SK-N-SH (cell line): ENCODE measurements at regions not wholly inside any gene's neighbourhood (a gene's known extent, or its start where the extent isn't known, plus 50 kb on each side); places are given as distances from the start of the nearest gene placed in this dataset.

Source experiments
- CTCF ChIA-PET: fragments of 300-600, 350-600 bp; formaldehyde crosslinking; extraction: SDS; loops from one replicate; lab custom pipeline; 2021; lab: Yijun Ruan, JAX
- POLR2A ChIA-PET: fragments of 350-600 bp; sonication (Branson Sonifier 250); formaldehyde crosslinking; extraction: SDS; loops from one replicate; lab custom pipeline; 2020; ENCODE audit warnings: antibody characterized with exemption, inconsistent platforms; lab: Yijun Ruan, JAX
- DNase-seq: peaks from one replicate; pipeline ENCODE4 v3.0.0; 2012
- H2AFZ ChIP-seq: fragments of 200-600 bp; sonication (generic); 2 replicates; pipeline ENCODE4 v1.8.1; 2016; ENCODE audit warnings: antibody characterized with exemption, mild to moderate bottlenecking, low read depth
- H3F3A ChIP-seq: fragments of 200-600 bp; sonication (generic); replicated peaks from 2 replicates; pipeline ENCODE3; 2016; ENCODE audit warnings: antibody characterized with exemption, mild to moderate bottlenecking; ENCODE audit not compliant: insufficient read depth
- H3K27ac ChIP-seq, 2 experiments: fragments of 200-500 bp in 1 of 2; fragments of 200-600 bp in 1 of 2; sonication (Bioruptor generic) in 1 of 2; sonication (generic), shearing (Covaris generic) in 1 of 2; 2 replicates each; pipeline versions ENCODE4 v1.5.1 to v1.6.1; 2014 to 2016; ENCODE audit warnings: low read depth in 2 of 2, inconsistent platforms in 1 of 2, low read length in 1 of 2, mild to moderate bottlenecking in 1 of 2, mixed read lengths in 1 of 2
- H3K27me3 ChIP-seq: fragments of 200-600 bp; sonication (generic), shearing (Covaris generic); 2 replicates; pipeline ENCODE4 v1.6.1; 2016; ENCODE audit warnings: mixed run types; ENCODE audit not compliant: insufficient read depth
- H3K36me3 ChIP-seq, 2 experiments: fragments of 200-500 bp in 1 of 2; fragments of 200-600 bp in 1 of 2; sonication (Bioruptor generic) in 1 of 2; sonication (generic) in 1 of 2; replicated peaks in 1 of 2; 2 replicates each; pipeline versions ENCODE3 to v1.5.1; 2014 to 2016; ENCODE audit warnings: low read length in 1 of 2, mild to moderate bottlenecking in 1 of 2; ENCODE audit not compliant: insufficient read depth in 2 of 2, control insufficient read depth in 1 of 2
- H3K4me1 ChIP-seq, 2 experiments: fragments of 200-500 bp in 1 of 2; fragments of 200-600 bp in 1 of 2; sonication (Bioruptor generic) in 1 of 2; sonication (generic), shearing (Covaris generic) in 1 of 2; 2 replicates each; pipeline versions ENCODE4 v1.5.1 to v1.6.1; 2014 to 2016; ENCODE audit warnings: low read depth in 1 of 2, low read length in 1 of 2, mixed run types in 1 of 2; ENCODE audit not compliant: insufficient read depth in 2 of 2, control insufficient read depth in 1 of 2
- H3K4me2 ChIP-seq: fragments of 200-600 bp; sonication (generic), shearing (Covaris generic); 2 replicates; pipeline ENCODE4 v1.6.1; 2017; ENCODE audit warnings: mixed run types
- H3K4me3 ChIP-seq, 2 experiments: fragments of 200-500 bp in 1 of 2; fragments of 200-600 bp in 1 of 2; sonication (Bioruptor generic) in 1 of 2; sonication (generic), shearing (Covaris generic) in 1 of 2; 2 replicates each; pipeline versions ENCODE4 v1.5.1 to v1.8.1; 2014 to 2016; ENCODE audit warnings: low read depth in 2 of 2, inconsistent platforms in 1 of 2, low read length in 1 of 2, mild to moderate bottlenecking in 1 of 2, mixed read lengths in 1 of 2, moderate library complexity in 1 of 2
- H3K79me2 ChIP-seq: fragments of 200-600 bp; sonication (generic); 2 replicates; pipeline ENCODE4 v1.8.1; 2017; ENCODE audit warnings: mild to moderate bottlenecking; ENCODE audit not compliant: insufficient read depth
- H3K9ac ChIP-seq: fragments of 200-600 bp; sonication (generic); 2 replicates; pipeline ENCODE4 v1.6.1; 2017; ENCODE audit warnings: mixed run types
- H3K9me2 ChIP-seq: fragments of 200-600 bp; sonication (generic); 2 replicates; pipeline ENCODE4 v1.6.1; 2017; ENCODE audit warnings: mixed run types
- H3K9me3 ChIP-seq: fragments of 200-600 bp; sonication (generic); 2 replicates; pipeline ENCODE4 v1.6.1; 2017; ENCODE audit warnings: mixed run types, mild to moderate bottlenecking, moderate library complexity
- H4K20me1 ChIP-seq: fragments of 200-600 bp; sonication (generic); 2 replicates; pipeline ENCODE4 v1.6.1; 2017; ENCODE audit warnings: mild to moderate bottlenecking, mixed run types; ENCODE audit not compliant: insufficient read depth
- CHD2 ChIP-seq: fragments of 150-350 bp; IDR thresholded peaks from 2 replicates; pipeline ENCODE4 v1.6.1; 2018; ENCODE audit warnings: low read length; ENCODE audit not compliant: partially characterized antibody
- CTCF ChIP-seq: fragments of 200-600 bp; sonication (generic); IDR thresholded peaks from 2 replicates; pipeline ENCODE4 v1.6.1; 2017; ENCODE audit warnings: antibody characterized with exemption, mild to moderate bottlenecking, moderate library complexity
- ELF1 ChIP-seq: IDR thresholded peaks from 2 replicates; pipeline ENCODE4 v1.4.0; 2012
- EZH2phosphoT487 ChIP-seq: fragments of 200-600 bp; sonication (generic); IDR thresholded peaks from 2 replicates; pipeline ENCODE4 v1.6.1; 2017; ENCODE audit warnings: low read depth, mixed run types, mild to moderate bottlenecking, antibody characterized with exemption, moderate library complexity, borderline replicate concordance
- FOSL2 ChIP-seq: IDR thresholded peaks from 2 replicates; pipeline ENCODE4 v1.4.0; 2012; ENCODE audit warnings: low read depth, mild to moderate bottlenecking, moderate library complexity, borderline replicate concordance
- FOXJ3 ChIP-seq: sonication (generic); formaldehyde crosslinking; IDR thresholded peaks from 2 replicates; pipeline ENCODE4 v1.5.1; 2020; ENCODE audit warnings: mild to moderate bottlenecking, missing genetic modification reagents
- FOXM1 ChIP-seq: IDR thresholded peaks from 2 replicates; pipeline ENCODE4 v1.4.0; 2012; ENCODE audit warnings: low read depth, mild to moderate bottlenecking
- GABPA ChIP-seq: IDR thresholded peaks from 2 replicates; pipeline ENCODE4 v1.4.0; 2012; ENCODE audit warnings: low read depth, mild to moderate bottlenecking
- GATA2 ChIP-seq: sonication (generic); formaldehyde crosslinking; IDR thresholded peaks from 2 replicates; pipeline ENCODE4 v1.5.0; 2020; ENCODE audit warnings: mild to moderate bottlenecking, missing genetic modification reagents
- IRF3 ChIP-seq: fragments of 150-350 bp; IDR thresholded peaks from 2 replicates; pipeline ENCODE4 v1.6.1; 2016; ENCODE audit warnings: mild to moderate bottlenecking, low read depth, low read length
- JUND ChIP-seq: IDR thresholded peaks from 2 replicates; pipeline ENCODE4 v1.4.0; 2012
- MEF2A ChIP-seq: IDR thresholded peaks from 2 replicates; pipeline ENCODE4 v1.4.0; 2012; ENCODE audit warnings: low read depth, borderline replicate concordance
- MXI1 ChIP-seq: IDR thresholded peaks from 2 replicates; pipeline ENCODE4 v1.6.1; 2012; ENCODE audit warnings: mild to moderate bottlenecking, low read depth, low read length, improper control_type of control experiment
- NFIC ChIP-seq: IDR thresholded peaks from 2 replicates; pipeline ENCODE4 v1.4.0; 2012; ENCODE audit warnings: borderline replicate concordance
- POLR2AphosphoS5 ChIP-seq: IDR thresholded peaks from 2 replicates; pipeline ENCODE4 v1.6.1; 2012; ENCODE audit warnings: low read depth, low read length
- RCOR1 ChIP-seq: fragments of 150-350 bp; IDR thresholded peaks from 2 replicates; pipeline ENCODE4 v1.6.1; 2017; ENCODE audit warnings: antibody characterized with exemption, low read length
- RFX5 ChIP-seq: IDR thresholded peaks from 2 replicates; pipeline ENCODE4 v1.6.1; 2012; ENCODE audit warnings: mild to moderate bottlenecking, improper control_type of control experiment, low read length
- RXRA ChIP-seq: IDR thresholded peaks from 2 replicates; pipeline ENCODE4 v1.4.0; 2012; ENCODE audit warnings: low read depth, mild to moderate bottlenecking, borderline replicate concordance
- SIN3A ChIP-seq: IDR thresholded peaks from 2 replicates; pipeline ENCODE4 v1.6.1; 2012; ENCODE audit warnings: low read depth, mild to moderate bottlenecking, low read length, moderate library complexity, borderline replicate concordance
- TAF1 ChIP-seq: IDR thresholded peaks from 2 replicates; pipeline ENCODE4 v1.6.1; 2012; ENCODE audit warnings: low read depth, mild to moderate bottlenecking, low read length, moderate library complexity, borderline replicate concordance
- TCF12 ChIP-seq: IDR thresholded peaks from 2 replicates; pipeline ENCODE4 v1.4.0; 2012
- TEAD4 ChIP-seq: IDR thresholded peaks from 2 replicates; pipeline ENCODE4 v1.4.0; 2012; ENCODE audit warnings: mild to moderate bottlenecking, borderline replicate concordance; ENCODE audit not compliant: insufficient read depth
- USF2 ChIP-seq: fragments of 150-350 bp; IDR thresholded peaks from 2 replicates; pipeline ENCODE4 v1.6.1; 2017; ENCODE audit warnings: antibody characterized with exemption, low read length, low read depth, borderline replicate concordance

GRCh38 chr2:173593109-173593508, 238.4 kb downstream of the CDCA7 start:
- Histone ChIP-seq H3K4me1 (peaks cover 2 to 14% of the 10 kb centered on the region in 2 experiments; a peak in 3 of 4 replicates), H3K9me2 (no peaks in the 10 kb centered on the region), H3F3A (peaks cover 27% of the 10 kb centered on the region), H3K4me2 (no peak overlapping the region), H3K9ac (no peak overlapping the region), H3K36me3 (no peaks in the 10 kb centered on the region), H2AFZ (no peak overlapping the region), H4K20me1 (no peaks in the 10 kb centered on the region), H3K27ac (no peak overlapping the region), H3K4me3 (no peak overlapping the region), H3K27me3 (no peaks in the 10 kb centered on the region), H3K79me2 (no peaks in the 10 kb centered on the region), H3K9me3 (peaks cover 6% of the 10 kb centered on the region; the same call in 1 of the 2 replicates)
- DNase-seq = no peak
- ChIA-PET POLR2A (no interaction called here), CTCF (no interaction called here)
- TF ChIP-seq TAF1 (no peak), FOSL2 (no peak), EZH2phosphoT487 (no peak), CTCF (no peak), TEAD4 (no peak), FOXM1 (no peak), FOXJ3 (no peak), MXI1 (no peak), TCF12 (no peak), RXRA (no peak), NFIC (no peak), JUND (no peak), SIN3A (no peak), GATA2 (CRISPR knock-in tag) (no peak), RFX5 (no peak), CHD2 (no peak), ELF1 (no peak), MEF2A (no peak)

GRCh38 chr2:173596244-173596643, 241.6 kb downstream of the CDCA7 start:
- H3K79me2 ChIP-seq = no peaks in the 10 kb centered on the region
- CTCF ChIA-PET = interaction anchor here (1.2 kb wide), 1 partner anchor 16 kb away, joined by 3 read pairs; no protein-coding TSS in a partner anchor
- H3K9me2 ChIP-seq = no peaks in the 10 kb centered on the region
- no peak overlapping the region for H3K27ac ChIP-seq
- no peak for TF ChIP-seq GABPA
- no peak for TF ChIP-seq USF2
- no peak for TF ChIP-seq TAF1
- TF ChIP-seq MXI1 = no peak
- TF ChIP-seq RCOR1 = no peak
- TF ChIP-seq MEF2A = no peak
- no peak for TF ChIP-seq POLR2AphosphoS5
- TF ChIP-seq RFX5 = no peak
- no peak for TF ChIP-seq IRF3
- TF ChIP-seq TEAD4 = no peak
- TF ChIP-seq, all 33 proteins: peak for 0
- H3F3A ChIP-seq = peaks cover 3% of the 10 kb centered on the region
- no peak for DNase-seq
- H2AFZ ChIP-seq = no peak overlapping the region
- H3K4me2 ChIP-seq = no peak overlapping the region
- peaks cover 3% of the 10 kb centered on the region; the same call in 1 of the 2 replicates for H3K9me3 ChIP-seq
- H4K20me1 ChIP-seq = no peaks in the 10 kb centered on the region
- no peak overlapping the region for H3K4me3 ChIP-seq
- H3K27me3 ChIP-seq = no peaks in the 10 kb centered on the region
- H3K9ac ChIP-seq = no peak overlapping the region
- H3K36me3 ChIP-seq = no peaks in the 10 kb centered on the region
- H3K4me1 ChIP-seq = no peaks in the 10 kb centered on the region
- POLR2A ChIA-PET = no interaction called here
